Stimulated activated CD4-positive, alpha-beta T cell treated with anti-CD3 and anti-CD28 coated beads, Interleukin-15, amount 100 ng/mL, for 48 hours (primary cell): ENCODE measurements at regions not wholly inside any gene's neighbourhood (a gene's known extent, or its start where the extent isn't known, plus 50 kb on each side); places are given as distances from the start of the nearest gene placed in this dataset.

Source experiments
- DNase-seq, 2 donors: peaks; one replicate each; pipeline ENCODE4 v3.0.0-alpha.2; 2020; ENCODE audit warnings: low read depth in 2 of 2

GRCh38 chr5:33369485-33370465, 71.0 kb upstream of the TARS1 start:
- DNase-seq, result no peak

GRCh38 chr5:33370466-33370859, 70.3 kb upstream of the TARS1 start:
- no peak for DNase-seq

GRCh38 chr5:33371660-33372059, 69.1 kb upstream of the TARS1 start:
- DNase-seq, result no peak

GRCh38 chr5:33372721-33373472, 67.9 kb upstream of the TARS1 start:
- DNase-seq, result no peak

- DNase-seq, result no peak
Measured at GRCh38 chr5:33375900-33376299, 64.9 kb upstream of the TARS1 start.

- DNase-seq, result no peak
Measured at GRCh38 chr5:33379757-33380156, 61.0 kb upstream of the TARS1 start.

GRCh38 chr5:33381243-33381642, 59.5 kb upstream of the TARS1 start:
- no peak for DNase-seq
